ENCODE measurements at regions not wholly inside any gene's neighbourhood (a gene's known extent, or its start where the extent isn't known, plus 50 kb on each side); places are given as distances from the start of the nearest gene placed in this dataset.

- TF ChIP-seq ZNF142 (CRISPR knock-in tag; IDR thresholded peaks at IDR 0.05) (no peak), ZNF33A (CRISPR knock-in tag; IDR thresholded peaks at IDR 0.05; ENCODE audit: borderline replicate concordance) (no peak), U2AF2 (IDR thresholded peaks at IDR 0.05; ENCODE audit: low read depth, low read length) (no peak), ZNF205 (CRISPR knock-in tag; IDR thresholded peaks at IDR 0.05) (no peak), ZNF124 (CRISPR knock-in tag; IDR thresholded peaks at IDR 0.05) (no peak), TRIM22 (IDR thresholded peaks at IDR 0.05) (no peak), ZNF235 (CRISPR knock-in tag; IDR thresholded peaks at IDR 0.05; ENCODE audit: borderline replicate concordance) (no peak), SALL2 (CRISPR knock-in tag; IDR thresholded peaks at IDR 0.05) (no peak)
These were observed 67.2 kb upstream of the XCR1 start (continued) for GRCh38 chr3:46094506-46094905.

Data from HepG2 (cell line).